ENCODE measurements at regions not wholly inside any gene's neighbourhood (a gene's known extent, or its start where the extent isn't known, plus 50 kb on each side); places are given as distances from the start of the nearest gene placed in this dataset.

- TF ChIP-seq ZNF615 (CRISPR knock-in tag; IDR thresholded peaks at IDR 0.05; ENCODE audit: borderline replicate concordance) = no peak
These were observed 190.2 kb downstream of the INHBB start (continued) for GRCh38 chr2:120536141-120536540.

GRCh38 chr2:120538691-120539423 is 192.9 kb downstream of the INHBB start:
- in situ Hi-C loops (cut with HindIII; ENCODE audit: extremely low pct_ligation_motif_present, low pct_unique_long_range_greater_than_20kb) = no loop called here
- TF ChIP-seq NFE2L1 (CRISPR knock-in tag; IDR thresholded peaks at IDR 0.05; ENCODE audit: borderline replicate concordance) (no peak), PRDM15 (CRISPR knock-in tag; IDR thresholded peaks at IDR 0.05) (peak; percentile 61; the same call in 1 of the 2 replicates), E2F1 (CRISPR knock-in tag; IDR thresholded peaks at IDR 0.05) (no peak), ZNF180 (CRISPR knock-in tag; IDR thresholded peaks at IDR 0.05; ENCODE audit: borderline replicate concordance, low read depth) (no peak), ZNF691 (CRISPR knock-in tag; IDR thresholded peaks at IDR 0.05; ENCODE audit: borderline replicate concordance, low read depth) (peak; percentile 38; the same call in 1 of the 2 replicates), LCORL (IDR thresholded peaks at IDR 0.05) (no peak), LCORL (CRISPR knock-in tag; IDR thresholded peaks at IDR 0.05) (no peak), HNF1A (IDR thresholded peaks at IDR 0.05; ENCODE audit: low read depth) (no peak), HNF1A (CRISPR knock-in tag; IDR thresholded peaks at IDR 0.05; ENCODE audit: borderline replicate concordance) (peak; percentile 59; the same call in 1 of the 2 replicates), GTF2F1 (IDR thresholded peaks at IDR 0.05; ENCODE audit: low read length) (no peak)

More at GRCh38 chr2:120538691-120539423, 192.9 kb downstream of the INHBB start:
- Histone ChIP-seq H3K79me2 (ENCODE audit: insufficient read depth, low read length) (no peaks in the 10 kb centered on the region), H3K36me3 (replicated peaks in 1 of 2; ENCODE audit: control insufficient read depth in 1 of 2, insufficient read depth in 2 of 2, low read length in 2 of 2) (no peaks in the 10 kb centered on the region), H3K9ac (ENCODE audit: insufficient read depth, low read depth, low read length) (0 out of 2 replicates have a peak overlapping the region, but pooled peaks have one; percentile 18), H2AFZ (ENCODE audit: low read length) (peak overlapping the region; percentile 49), H3K4me3 (replicated peaks in 1 of 3; ENCODE audit: insufficient read depth in 1 of 3, low read depth in 2 of 3, low read length in 3 of 3) (peak overlapping the region in 1 of 3 experiments; percentile 33; a peak in 2 of 6 replicates), H3K27ac (ENCODE audit: extremely low read length, insufficient read depth, low read length) (peak overlapping the region; percentile 82), H3K4me2 (ENCODE audit: low read depth, low read length) (peak overlapping the region; percentile 62), H3K27me3 (ENCODE audit: control insufficient read depth in 1 of 2, insufficient read depth in 2 of 2, low read length in 2 of 2) (peaks cover 4 to 28% of the 10 kb centered on the region in 2 experiments; a peak in 3 of 5 replicates), H4K20me1 (ENCODE audit: insufficient read depth, low read length) (no peaks in the 10 kb centered on the region), H3K4me1 (ENCODE audit: insufficient read depth, low read length) (peaks cover 70% of the 10 kb centered on the region), H3K9me3 (ENCODE audit: low read length) (no peaks in the 10 kb centered on the region)
- intact Hi-C loops (cut with micrococcal nuclease; ENCODE audit: unreplicated experiment) = no loop called here
- no TSS peak for BruUV-seq (replicated peaks)
- DNase-seq (ENCODE audit: low spot score) (peak; percentile 45), ATAC-seq (0 out of 3 replicates have a peak, but pooled peaks have one; percentile 0), FAIRE-seq (no peak)
- CTCF ChIA-PET (ENCODE audit: low intra/inter-chr PET ratio, low total read pairs) = no interaction called here
- WGBS (ENCODE audit: low lambda C conversion rate) = 21% methylated on average over 12 of the region's 12 CpGs
- POLR2A ChIA-PET = interaction anchor here (0.8 to 3.2 kb wide), 8 partner anchors 8 to 73 kb away, joined by 3 to 36 read pairs (median 5); no protein-coding TSS in a partner anchor
